H54 (cell line): ENCODE measurements at regions not wholly inside any gene's neighbourhood (a gene's known extent, or its start where the extent isn't known, plus 50 kb on each side); places are given as distances from the start of the nearest gene placed in this dataset.
A peak's percentile ranks its signal among the peaks of the same experiment; 100 is the strongest.

Experiments
- DNase-seq: peaks from one replicate; pipeline ENCODE4 v3.0.0; 2011; ENCODE audit warnings: low spot score, mixed read lengths; ENCODE audit not compliant: insufficient read length
- FAIRE-seq: peaks from 3 replicates; lab custom pipeline; 2011; peaks lifted over from hg19 to GRCh38; lab: Jason Lieb, UNC
- POLR2A ChIP-seq: IDR thresholded peaks from 2 replicates; pipeline ENCODE4 v1.6.1; 2011; ENCODE audit warnings: low read depth, mild to moderate bottlenecking, low read length

DNA sequence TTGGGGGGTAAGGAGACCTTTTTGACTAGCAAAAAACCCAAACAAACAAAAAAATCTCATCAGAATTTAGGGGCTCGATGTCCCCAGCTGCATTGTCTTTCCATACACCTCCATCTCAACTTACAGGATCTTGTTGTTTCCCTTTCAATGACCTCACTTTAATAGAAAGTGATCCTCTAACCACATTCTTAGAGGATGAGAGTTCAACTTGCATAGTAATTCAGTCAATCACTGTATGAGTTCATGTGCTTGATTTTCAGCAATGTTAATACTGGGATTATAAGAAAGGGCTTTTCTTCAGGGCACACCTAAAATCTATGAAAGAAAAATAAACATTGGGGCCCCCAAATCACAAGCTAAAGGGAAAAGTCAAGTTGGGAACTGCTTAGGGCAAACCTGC lies 1512.0 kb downstream of the SLITRK1 start:
- no peak for TF ChIP-seq POLR2A
- no peak for FAIRE-seq

DNA sequence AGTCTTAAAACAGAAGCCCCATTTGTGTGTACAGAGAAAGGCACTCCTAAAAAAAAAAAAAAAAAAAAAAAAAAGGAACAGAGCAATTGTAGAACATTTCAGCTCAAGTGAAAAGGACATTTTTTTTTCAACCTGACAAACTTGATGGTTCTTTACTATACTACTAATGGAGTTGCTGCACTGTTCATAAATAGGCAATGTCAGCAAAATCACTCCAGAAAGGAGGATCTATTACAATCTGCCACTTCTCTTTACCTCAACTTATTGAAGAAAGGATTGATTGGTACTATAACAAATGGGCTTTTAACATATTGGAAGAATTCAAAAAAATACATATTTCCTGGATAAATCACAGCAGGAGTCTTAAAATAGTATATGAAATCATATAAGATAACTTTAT lies 1517.7 kb downstream of the SLITRK1 start:
- FAIRE-seq (no peak), DNase-seq (no peak)
- no peak for TF ChIP-seq POLR2A

More for the DNA sequence above, 1512.0 kb downstream of the SLITRK1 start:
- DNase-seq: no peak

DNA sequence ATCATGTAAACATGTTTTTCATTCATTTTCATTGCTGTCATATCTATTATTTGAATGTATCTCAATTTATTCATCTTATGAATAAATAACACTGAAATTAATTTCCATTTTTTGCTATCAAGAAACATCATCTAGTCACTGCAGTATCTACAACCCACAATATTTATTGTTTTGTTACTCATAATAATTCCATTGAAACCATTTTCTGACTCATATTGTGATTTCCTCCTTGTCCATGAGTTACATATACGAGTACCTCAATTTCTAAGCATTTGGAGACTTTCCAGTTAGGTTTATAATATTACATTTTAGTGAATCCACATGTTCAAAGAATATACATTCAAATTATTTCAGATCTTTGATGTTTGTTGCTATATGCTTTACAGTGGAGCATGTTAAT lies 1524.0 kb downstream of the SLITRK1 start:
- no peak for DNase-seq
- peak; percentile 84 for FAIRE-seq
- no peak for TF ChIP-seq POLR2A

DNA sequence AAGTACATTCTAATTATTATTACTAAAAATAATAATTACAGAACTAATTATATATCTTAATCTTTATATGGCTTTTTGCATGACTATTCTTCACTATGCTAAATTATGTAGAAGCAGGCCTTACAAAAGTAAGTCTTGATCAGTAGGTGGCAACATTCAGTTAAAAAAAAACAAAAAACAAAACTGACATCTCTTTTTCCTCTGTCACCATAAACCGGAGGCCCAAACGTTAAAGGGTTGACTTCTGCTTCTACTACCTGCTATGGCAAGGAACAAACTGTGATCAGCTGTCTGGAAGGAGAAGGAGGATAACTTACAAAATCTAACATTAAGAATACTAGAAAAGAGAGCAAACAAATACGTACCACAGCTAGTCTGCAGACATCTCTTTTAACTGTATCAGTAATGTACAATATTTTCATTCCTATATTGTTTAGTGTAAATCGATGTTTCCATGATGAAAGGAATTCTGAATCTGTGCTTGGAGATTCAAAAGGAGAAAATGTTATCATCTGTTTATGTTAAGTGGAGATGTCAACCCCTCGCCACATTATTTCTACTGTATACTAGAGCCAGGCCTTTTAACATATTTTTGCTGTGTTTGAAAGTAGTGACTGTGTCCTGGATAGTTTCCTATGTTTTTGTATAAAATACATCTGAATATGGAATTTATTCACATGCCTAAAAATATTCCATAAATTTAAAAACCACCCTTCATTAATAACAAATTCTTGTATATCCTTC lies 1525.4 kb downstream of the SLITRK1 start:
- FAIRE-seq (peak; percentile 11), DNase-seq (no peak)
- no peak for TF ChIP-seq POLR2A

DNA sequence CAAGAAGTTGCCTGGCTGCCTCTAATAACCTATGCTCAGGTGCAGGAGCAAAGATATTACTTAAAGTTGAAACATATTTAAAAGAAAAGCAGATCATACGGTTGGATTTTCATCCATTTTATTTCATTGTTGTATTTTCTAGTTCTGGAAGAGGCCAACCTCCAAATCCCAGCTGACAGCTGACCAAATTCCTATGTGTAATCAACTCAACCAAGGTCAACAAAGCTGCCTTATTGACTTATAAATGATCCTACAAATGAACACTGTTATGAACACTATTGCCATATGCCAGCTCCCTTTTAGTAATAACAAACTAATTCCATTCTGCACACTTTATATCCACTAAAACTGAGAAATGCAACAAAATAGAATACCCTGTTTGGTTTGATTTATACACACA lies 1537.4 kb downstream of the SLITRK1 start:
- TF ChIP-seq POLR2A: no peak
- peak; percentile 11 for FAIRE-seq
- DNase-seq: no peak

DNA sequence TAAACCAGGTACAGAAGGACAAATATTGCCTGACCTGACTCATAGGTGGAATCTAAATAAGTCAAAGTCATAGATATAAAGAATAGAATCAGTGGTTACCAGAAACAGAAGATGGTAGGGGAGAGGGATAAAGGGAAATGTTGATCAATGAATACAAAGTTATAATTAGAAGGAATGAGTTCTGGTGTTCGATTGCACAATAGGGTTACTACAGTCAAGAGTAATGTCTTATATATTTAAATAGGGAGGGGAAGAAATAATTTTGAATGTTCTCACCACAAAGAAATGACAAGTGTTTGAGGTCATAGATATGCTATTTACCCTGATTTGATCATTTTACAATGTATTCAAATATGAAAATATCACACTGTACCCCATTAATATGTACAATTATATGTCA lies 1541.2 kb downstream of the SLITRK1 start:
- no peak for TF ChIP-seq POLR2A
- DNase-seq: no peak
- FAIRE-seq: no peak

DNA sequence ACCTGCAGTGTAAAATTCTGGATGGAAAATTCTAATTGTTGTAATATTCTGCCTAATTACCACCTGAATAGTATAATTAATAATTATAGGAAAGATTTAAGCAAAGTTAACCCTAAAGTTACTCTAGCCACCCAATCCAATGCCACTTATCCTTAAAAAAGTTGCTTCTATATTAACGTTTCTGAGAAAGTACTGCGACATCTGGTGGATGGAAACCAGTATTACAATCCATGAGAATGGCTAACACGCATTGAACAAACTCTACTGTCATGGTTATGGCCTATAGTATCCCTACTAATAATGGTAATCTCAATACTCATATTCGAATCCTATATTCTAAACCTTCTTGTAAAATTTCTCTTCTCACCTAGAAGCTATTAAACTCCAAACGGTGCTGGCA lies 1551.8 kb downstream of the SLITRK1 start:
- FAIRE-seq: no peak
- no peak for TF ChIP-seq POLR2A
- no peak for DNase-seq

DNA sequence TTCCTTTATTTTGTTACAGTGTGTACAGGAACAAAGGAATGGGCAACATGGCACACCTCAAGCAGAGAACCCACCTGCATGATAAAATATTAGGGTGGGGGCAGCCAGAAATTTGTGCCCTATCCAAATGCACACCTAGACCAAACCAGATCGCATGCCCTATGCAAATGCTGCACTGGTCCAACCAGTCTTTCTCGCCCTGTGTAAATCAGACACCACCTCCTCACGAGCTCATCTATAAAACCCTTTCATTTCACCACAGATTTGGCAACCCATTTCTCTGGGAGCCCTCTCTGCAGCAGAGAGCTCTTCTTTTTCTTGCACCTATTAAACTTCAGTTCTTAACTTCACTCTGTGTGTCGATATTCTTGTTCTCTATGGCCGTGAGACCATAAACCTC lies 1559.2 kb downstream of the SLITRK1 start:
- FAIRE-seq (no peak), DNase-seq (no peak)
- no peak for TF ChIP-seq POLR2A

DNA sequence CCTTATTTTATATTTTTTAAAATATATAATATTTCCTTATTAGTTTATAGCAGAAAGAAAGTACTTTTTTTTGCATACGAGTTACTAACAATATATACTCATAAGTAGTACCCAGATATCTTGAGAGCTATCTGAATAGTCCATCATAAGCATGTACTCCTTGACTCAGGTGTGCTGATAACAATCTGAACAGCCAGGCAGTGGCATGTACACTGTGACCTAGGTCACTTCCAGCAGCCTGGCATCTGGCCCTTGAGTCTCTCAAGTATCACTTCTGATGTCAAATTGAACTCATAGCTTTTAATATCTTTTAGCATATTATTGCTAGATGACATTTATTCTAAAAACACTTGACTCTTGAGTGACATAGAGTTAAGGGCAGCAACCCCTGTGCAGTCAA lies 1576.7 kb downstream of the SLITRK1 start:
- no peak for FAIRE-seq
- DNase-seq: no peak
- no peak for TF ChIP-seq POLR2A

DNA sequence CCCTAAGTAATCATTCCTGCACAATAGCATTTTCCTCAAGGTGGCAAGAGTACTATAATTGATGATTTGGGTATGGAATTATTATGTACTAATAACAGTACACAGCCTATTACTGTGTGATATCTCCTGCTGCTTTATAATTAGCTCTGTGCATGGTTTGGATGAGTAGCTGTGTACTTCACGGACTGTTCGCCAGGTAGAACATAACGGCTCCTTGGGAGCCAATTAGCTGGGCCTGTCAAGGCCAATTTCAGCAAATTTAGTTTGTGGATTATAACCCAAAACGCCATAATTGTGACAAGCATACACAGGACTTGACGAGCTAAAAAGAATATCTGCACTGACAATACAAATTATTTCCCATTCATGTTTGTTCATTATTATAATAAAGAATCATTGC lies 1584.2 kb downstream of the SLITRK1 start:
- DNase-seq (no peak), FAIRE-seq (no peak)
- no peak for TF ChIP-seq POLR2A

DNA sequence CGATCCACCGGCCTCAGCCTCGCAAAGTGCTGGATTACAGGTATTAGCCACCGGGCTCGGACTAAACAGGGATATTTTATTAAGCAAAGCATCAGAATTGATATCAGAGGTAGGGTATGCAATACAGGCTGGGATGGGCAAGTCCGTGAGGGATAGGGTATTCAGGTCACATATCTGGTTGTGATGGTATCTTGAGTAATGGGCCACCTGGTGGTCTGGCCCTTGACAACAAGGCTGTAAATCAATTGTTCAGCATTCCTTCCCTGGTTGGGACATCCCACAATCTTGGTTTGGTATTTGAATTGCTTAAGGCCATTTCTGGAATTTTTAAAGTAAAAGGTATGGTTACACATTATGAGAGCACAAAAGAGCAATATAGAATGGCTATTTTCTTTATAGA lies 1588.0 kb downstream of the SLITRK1 start:
- no peak for TF ChIP-seq POLR2A
- no peak for FAIRE-seq
- DNase-seq: no peak

DNA sequence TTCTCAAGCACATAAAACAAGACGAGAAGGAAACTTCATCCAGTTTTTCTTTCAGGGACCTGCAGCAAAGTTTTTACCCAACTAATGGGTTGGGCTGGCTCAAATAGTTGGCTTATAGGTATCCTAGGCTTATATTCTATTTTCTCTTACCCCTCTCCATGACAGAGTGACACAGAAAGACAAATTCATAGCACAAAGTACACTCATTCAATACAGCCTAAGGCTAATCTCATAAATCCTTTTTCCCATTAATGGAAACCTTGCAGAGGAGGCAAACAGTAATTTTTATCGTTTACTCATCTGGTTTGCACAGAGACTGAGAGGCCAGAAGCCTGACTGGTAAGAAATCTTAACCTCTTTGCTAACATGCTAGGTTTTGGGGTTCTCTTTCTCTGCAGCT lies 1589.9 kb downstream of the SLITRK1 start:
- DNase-seq (no peak), FAIRE-seq (no peak)
- TF ChIP-seq POLR2A: no peak

DNA sequence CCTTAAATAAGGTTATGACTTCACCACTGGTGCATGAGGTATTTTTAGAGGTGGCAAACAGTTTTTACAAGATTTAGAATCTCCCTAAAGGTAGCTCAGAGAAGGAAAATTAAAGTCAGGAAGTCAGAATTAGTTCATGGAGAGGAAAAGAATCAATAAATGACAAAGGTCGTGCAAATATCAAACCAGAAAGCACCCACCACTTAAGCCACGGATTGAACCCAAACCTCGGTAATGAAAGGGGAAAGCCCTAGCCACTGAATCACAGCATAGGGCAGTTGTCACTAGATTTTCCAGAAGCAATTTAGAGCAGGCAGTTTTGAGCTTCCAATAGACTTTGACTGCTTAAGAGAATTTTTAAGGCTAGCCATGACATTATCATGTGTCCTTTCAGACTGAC lies 1590.4 kb downstream of the SLITRK1 start:
- DNase-seq (no peak), FAIRE-seq (no peak)
- TF ChIP-seq POLR2A: no peak

DNA sequence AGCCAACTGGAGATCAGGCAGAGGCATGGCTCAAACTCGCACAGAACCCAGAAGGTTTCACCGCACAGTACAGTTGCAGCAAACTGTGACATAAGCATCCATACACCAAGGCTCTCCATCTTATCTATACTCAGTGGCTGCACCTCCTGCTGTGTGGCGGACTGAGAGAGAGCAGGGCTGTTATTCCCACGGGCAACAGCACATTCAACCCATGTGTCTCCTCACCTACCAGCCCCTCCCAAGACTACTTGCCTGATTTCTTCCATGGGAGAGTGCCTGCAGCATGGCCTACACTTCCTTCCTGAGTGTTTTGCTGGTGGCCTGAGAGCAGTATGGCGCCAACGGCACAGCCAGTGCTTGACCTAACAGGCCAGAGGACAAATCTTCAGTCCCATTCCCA lies 1606.6 kb downstream of the SLITRK1 start:
- FAIRE-seq: no peak
- no peak for DNase-seq
- no peak for TF ChIP-seq POLR2A

DNA sequence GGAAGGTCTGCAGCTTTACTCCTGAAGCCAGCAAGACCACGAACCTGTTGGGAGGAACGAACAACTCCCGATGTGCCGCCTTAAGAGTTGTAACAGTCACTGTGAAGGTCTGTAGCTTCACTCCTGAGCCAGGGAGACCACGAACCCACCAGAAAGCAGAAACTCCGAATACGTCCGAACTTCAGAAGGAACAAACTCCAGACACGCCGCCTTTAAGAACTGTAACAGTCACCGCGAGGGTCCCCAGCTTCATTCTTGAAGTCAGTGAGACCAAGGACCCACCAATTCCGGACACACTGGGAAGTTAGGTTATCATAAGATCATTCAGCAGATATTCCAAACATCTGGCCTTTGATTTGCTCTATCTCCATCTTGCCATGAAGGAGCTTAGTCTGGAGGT lies 1623.0 kb downstream of the SLITRK1 start:
- no peak for FAIRE-seq
- DNase-seq: no peak
- no peak for TF ChIP-seq POLR2A

DNA sequence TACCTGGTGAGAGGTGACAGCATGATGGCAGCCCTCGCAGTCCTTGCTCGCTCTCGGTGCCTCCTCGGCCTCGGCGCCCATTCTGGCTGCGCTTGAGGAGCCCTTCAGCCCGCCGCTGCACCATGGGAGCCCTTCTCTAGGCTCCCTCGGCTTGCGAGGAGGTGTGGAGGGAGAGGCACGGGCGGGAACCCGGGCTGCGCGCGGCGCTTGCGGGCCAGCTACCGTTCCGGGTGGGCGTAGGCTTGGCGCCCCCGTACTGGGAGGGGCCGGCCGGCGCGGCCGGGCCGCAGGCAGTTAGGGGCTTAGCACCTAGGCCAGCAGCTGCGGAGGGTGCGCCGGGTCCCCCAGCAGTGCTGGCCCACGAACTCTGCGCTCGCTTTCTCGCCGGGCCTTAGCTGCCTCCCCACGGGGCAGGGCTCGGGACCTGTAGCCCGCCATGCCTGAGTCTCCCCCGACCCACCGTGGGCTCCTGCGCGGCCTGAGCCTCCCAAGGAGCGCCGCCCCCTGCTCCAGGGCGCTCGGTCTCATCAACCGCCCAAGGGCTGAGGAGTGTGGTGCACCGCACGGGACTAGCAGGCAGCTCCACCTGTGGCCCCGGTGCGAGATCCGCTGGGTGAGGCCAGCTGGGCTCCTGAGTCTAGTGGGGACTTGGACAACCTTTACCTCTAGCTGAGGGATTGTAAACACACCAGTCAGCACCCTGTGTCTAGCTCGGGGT lies 1624.3 kb downstream of the SLITRK1 start:
- no peak for DNase-seq
- no peak for FAIRE-seq
- TF ChIP-seq POLR2A: no peak
